NCI-H1092 (cell line): ENCODE measurements at regions not wholly inside any gene's neighbourhood (a gene's known extent, or its start where the extent isn't known, plus 50 kb on each side); places are given as distances from the start of the nearest gene placed in this dataset.
"Not testable (repeated sequence)": the region's sequence is repeated elsewhere in the genome, so short reads cannot be mapped to it uniquely, and the experiment has no call there.

Experiments used
- DNase-seq: peaks from one replicate; lab custom pipeline; 2025; lab: John Stamatoyannopoulos, UW

DNA sequence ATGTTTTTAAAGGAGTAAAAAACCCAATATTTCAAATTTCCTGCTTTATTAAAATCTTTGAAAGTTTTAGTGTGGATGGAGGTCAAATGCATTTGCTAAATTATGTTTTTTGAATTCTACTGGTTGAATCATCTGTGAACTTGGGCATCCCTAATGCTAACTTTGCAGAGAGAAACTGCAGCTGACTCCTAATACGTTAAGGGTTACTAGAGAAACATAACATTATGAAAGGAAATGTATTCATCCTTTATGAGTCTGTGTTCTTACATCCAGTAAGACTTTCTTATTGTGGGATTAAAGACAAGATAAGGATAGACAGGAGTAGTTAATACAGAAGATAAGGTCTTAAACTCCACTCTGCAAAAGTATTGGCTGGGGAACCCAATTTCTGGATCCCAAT, 140.6 kb downstream of the FAM124B start:
- no peak for DNase-seq

DNA sequence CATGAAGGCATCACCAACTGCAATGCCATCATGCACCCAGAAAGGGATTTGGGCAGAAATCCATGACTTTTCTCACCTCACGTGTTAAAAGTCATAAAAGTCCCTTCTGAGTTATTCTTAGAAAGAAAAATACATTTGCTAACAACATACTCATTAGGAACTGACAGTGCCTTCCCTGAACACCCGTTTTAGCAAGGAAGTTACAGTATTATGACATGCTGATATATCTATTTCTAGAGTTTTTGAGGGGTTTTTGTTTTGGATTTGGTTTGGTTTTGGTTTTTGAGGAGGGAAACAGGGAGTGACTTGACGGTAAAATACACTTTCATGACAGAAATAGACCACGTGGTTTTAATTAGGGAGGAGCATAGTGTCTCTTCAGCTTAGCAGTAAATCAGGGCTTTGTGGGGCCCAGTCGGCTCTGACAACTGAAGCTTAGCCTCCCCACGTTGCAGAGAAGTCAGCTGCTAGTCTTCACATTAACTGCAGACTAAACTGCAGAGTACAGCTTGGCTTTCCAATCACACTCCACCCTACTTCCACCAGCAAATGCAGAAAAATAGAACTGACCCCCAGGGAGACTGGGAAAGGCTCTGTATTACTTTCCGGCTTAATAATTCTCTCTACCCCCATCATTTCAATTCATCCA, 141.4 kb downstream of the FAM124B start:
- no peak for DNase-seq

DNA sequence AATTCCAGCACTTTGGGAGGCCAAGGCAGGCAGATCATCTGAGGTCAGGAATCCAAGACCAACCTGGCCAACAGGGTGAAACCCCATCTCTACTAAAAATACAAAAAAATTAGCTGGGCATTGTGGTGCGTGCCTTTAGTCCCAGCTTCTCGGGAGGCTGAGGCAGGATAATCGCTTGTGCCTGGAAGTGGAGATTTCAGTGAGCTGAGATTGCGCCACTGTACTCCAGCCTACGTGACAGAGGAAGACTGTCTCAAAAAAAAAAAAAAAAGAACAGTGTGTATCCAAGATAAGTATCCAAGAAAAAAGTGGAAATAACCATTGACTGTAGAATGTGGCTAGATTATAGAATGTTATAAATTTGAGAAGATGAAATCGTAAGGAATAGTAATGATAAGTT, 142.1 kb downstream of the FAM124B start:
- DNase-seq = no peak

DNA sequence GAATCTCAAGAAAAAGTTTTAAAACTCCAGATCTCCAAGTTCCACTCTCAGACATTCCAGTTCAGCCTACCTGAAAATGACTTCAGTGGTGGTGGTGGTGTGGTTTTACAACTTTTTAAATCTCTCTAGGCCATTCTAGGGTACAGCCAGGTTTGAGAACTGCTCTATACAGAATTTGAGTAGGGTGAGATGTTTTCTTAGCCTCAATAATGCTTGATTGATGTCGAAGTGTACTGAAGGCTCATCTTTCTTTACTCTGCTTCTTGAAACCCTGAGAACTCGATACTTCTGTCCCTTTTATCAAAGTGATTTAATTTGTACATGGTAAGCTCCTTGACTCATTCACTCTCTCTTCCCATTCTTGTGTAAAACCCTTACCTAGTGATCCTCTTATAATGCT, 143.8 kb downstream of the FAM124B start:
- no peak for DNase-seq

DNA sequence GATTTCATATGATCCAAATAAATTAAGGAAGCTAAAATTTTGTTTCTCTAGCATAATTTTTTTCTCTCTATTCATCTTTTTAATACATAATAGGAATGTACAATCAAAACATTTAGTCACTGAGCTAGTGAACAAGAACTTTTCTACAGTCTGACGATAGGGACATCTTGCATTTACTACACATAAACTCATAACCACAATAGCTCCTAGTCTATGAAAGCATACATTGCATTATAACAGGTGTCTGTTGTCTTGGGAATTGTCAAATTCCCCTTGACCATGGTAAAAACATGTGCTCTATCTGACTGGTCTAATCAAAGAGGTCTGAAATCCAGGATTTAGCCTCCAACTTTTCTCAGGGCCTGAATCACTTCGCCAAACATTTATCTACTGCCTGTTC, 144.8 kb downstream of the FAM124B start:
- DNase-seq = no peak

DNA sequence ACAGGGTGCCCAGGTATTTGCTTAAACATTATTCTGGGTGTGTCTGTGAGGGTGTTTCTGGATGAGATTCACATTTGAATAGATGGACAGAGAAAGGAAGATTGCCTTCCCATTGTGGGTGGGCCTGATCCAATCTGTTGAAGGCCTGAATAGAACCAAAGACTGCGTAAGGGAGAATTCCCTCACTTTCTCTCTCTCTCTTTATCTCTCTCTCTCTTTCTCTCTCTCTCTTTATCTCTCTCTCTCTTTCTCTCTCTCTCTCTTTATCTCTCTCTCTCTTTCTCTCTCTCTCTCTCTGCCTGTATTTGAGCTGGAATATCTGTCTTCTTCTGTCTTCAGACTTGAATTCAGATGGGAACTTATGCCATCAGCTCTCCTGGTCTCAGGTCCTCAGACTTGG, 148.4 kb downstream of the FAM124B start:
- no peak for DNase-seq

DNA sequence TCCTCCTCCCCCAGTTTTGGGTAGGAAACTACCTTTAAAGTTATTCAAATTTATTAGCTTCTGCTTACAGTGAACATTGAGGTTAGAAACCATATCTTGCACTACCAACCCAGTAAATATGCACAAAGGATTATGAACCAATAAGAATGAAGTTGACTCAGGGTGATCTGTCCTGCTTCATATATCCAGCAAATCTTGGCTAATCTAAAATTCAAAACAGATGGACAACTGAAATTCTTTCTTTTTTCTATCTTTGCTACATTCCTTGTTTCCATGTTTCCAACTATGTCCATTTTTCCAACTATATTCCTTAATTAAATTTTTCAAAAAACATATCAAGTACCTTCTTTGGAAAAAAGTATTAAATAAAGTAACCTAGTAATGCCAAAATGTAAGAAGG, 149.3 kb downstream of the FAM124B start:
- DNase-seq = no peak

DNA sequence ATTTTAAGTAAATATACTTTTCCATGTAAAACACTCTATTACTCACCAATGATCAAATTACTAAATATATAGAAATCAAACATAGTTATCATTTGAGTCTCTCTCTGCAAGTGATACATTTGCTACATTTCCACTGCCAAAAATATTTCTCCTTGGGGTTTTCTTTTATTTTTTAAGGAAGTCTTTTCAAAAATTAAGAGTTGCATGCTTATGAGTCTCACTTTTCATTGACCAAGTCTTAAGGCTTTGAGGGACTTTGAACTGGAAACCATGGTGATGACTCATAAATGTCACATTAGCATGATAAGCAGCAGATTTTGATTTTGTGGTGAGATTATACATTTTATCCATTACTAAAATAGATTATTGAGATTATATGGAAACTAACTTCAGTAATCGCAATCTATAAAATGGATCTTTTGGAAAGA, 152.9 kb downstream of the FAM124B start:
- DNase-seq = no peak

DNA sequence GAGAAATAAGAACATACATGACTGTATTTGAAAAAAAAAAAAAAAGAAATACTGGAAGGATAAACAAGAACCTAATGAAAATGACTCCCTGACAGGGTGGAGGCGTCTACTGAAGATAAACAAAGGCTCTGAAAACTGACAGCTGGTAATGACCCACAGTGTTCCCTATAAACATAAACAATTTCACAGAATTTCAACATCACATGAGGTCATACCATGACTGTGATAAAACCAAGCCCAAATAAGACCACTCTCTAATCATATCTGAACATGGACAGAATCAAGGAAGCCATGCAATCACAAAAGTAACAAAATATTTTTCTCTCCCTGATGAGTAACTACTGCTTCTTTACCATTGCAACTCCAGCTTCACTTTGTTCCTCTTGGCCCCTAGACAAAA, 159.3 kb downstream of the FAM124B start:
- no peak for DNase-seq

DNA sequence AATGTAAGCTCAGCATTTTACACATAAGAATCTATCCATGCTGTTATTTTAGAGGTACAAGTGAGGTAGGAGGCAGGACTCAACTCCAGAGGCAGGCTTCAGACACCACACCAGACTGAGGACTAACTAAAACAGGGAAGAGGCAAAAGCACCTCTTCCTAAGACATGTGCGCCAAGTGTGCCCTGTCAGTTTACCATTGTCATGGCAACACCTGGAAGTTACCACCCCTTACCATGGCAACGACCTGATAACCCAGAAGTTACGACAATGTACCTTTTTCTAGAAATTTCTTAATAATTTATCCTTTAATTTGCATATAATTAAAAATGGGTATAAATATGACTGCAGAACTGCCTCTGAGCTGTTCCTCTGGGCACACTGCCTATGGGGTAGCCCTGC, 160.1 kb downstream of the FAM124B start:
- DNase-seq = no peak

DNA sequence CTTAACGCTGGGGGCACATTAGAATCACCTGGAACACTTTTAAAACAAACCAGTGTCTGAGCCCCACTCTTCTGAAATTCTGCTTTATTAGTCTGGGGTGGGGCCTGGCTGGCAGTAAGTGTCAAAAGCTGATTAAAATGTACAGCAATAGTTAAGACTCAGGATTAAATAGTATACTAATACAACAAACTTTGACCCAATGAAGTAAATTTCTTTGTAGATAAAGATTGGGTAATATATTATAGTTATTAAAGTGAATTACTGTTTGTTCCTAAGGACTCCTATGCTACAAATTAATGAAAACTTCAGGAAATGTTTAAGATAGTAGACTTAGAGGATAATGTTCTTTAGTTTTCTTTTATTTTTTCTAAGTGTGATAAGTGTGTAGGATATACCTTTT, 160.9 kb downstream of the FAM124B start:
- no peak for DNase-seq

DNA sequence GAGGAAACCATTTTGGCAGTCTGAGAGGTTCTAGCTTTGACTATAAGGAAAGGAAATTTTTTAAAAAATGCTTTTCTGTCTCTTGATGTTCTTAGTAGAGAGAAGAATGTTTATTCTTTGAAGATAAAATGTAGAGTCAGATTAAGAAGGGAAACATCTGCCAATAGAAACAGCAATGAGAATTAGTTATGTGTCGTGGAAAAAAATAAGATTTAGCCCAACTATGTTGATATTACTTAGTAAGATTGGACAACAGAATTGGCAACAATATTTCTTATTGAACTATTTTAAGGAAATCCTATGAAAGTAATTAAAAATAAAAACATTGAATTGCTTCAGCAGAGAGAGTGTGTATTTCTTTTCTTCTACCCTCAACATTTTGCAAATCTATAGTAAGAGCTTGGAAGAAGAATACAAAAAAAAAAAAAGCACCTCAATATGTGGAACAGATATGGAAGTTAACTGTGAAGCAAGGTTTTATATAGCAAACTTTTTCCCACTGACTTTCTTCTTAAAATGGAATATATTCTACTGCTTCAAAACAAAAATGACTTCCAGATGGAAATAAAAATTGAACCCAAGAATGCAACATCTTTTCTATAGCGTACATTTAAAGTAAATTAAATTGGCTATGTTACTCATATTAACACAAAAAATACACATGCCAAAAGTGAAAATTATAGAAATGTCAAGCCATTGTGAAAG, 177.9 kb downstream of the FAM124B start:
- DNase-seq = no peak

DNA sequence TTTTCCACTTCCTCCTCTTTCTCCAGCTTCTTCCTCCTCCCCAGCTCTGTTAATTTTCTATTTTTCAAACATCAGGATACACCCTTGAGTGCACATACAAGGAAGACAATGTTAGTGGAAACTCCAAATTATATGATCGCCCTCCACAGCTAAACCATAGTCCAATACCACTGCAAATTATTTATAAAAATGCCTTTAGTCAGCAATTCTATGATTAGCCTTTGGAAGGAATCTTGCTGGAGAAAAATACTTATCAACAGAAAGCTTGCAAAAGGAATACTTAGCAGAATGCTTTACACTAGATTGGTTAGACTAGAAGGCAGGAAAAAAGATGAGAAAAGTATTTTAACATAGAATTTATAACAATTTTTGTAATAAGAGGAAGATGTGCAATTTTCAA, 178.9 kb downstream of the FAM124B start:
- DNase-seq = no peak

DNA sequence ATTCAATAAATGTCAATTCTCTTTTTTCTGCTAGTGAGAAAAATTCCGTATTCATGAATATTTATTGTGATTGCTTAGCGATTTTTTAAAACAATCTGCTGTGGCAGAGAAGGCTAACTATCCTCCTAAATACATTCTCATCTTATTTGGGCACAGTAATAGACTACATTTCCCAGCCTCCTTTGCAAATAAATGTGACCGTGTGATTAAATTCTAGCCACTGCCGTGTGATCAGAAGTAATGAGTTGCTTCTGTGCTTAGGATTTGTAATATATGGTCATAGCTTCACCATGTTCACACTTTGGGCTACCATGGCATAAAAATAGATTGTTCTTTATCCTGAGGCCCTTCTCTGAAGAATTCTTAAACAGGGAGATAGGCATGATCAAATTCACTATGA, 179.6 kb downstream of the FAM124B start:
- no peak for DNase-seq

DNA sequence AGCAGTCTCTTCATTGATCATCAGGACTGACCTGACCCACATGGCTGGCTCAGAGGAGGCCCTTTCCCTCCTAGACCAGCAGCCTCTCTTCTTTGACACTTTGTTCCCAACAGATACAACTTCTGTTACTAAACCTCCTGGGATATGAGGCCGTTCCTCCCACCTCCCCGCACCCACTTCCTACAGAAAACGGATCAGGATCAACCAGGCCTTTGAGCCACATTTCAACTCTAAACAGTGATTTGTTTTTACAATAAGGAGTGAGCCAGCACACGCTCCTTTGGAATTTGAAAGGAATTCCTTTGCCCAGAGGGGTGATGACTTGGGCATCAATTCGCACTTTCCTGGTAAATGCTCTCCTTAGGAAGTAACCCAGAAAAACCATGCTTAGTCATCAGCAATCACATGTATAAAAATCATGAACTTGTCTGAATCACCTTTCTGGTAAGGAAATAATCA, 180.4 kb downstream of the FAM124B start:
- no peak for DNase-seq

DNA sequence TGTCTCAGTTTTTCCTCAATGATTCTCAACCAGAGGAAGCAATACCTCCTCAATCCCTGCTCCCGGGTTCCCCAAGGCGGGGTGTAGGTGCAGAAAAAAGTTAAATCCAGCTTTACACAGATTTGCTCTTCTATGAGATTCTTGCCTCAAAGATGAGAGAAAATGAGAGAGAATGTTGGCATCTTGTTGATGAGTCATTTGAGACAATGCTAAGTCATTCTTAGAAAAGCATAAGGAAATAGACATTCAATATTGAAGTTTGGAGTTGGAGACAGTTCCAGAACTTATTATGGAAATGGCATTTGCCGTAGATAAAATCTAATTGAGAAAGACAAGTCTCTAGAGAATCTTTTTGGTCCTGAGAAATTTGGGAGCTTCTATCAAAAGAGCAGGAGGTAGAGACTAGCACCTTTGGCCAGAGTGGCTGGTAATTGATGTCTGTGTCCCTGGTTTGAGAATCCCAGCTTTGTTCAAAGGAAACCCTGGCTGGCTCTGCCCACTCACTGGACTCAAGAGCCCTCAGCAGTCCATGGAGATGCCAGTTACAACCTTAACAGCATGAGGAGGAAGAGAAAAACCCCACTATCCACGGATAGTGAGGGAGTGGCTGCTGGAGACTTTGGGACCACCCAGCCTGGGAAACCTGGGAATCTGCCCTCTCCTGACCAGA, 181.2 kb downstream of the FAM124B start:
- DNase-seq = no peak

DNA sequence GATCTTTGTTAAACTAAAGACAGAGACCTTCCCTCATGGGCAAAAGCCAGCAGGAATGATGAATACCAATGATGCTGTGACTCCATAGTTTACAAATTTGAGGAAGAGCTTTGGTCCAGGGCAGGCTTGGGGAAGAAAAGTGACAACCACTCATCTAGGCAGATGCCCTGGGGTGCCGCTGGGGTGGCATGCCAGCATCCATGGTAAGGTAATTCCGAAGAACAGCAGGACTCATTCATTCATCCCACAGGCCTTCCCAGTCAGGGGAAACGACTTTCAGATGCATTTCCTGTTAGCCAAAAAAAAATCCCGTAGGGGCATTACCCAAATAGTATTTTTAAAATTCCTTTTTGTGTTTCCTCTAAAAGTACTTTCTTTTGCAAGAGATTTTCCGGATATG, 180.7 kb upstream of the SERPINE2 start:
- DNase-seq = no peak

DNA sequence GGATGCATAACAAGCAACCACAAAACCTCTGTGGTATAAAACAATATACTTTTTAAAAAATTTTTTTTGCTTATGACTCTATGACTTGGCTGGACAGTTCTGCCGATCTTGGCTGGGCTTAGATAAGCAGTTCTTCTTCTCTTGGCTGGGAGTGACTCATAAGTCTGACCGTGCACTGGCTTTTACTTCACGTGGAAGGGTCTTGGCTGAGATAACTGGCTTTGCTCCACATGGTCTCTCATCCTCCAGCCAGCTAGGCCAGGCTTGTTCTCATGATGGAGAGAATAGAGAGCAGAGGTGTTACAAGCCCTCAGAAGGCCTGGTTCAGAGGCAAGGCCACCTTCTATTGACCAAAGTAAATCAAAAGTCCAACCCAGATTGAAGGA, 178.9 kb upstream of the SERPINE2 start:
- no peak for DNase-seq

DNA sequence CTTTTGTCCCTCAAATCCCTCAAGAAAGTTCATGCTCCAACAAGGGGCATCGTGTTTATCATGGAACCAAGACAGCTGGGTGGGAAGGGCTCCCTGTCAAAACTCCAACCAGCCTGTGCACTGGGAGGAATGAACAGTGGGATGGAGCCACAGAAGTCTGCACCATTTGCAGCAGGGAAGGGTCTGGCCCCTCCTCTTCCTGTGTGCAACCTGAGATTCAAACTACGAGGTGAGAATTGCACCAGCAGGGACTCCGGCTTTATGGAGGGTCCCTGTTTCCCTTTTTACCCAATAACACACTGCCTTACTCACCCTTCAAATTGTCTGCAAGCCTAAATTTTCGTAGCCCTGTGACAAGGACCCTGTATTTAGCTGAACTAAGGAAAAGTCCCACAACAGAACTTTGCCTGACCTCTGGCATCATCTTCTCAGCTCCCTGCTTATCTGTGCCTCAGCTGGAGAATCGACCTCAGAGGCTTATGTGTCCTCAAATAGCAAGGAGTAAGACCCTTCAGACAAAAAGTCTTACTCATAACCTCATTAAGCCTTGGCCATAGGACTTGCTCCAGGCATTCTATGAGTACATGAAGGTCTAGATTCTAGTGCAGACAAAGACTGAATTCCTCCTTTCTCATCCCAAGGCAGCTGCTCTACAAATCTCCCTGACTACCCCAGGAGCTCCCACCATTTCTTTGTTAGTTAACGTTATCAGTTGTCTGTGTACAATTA, 178.3 kb upstream of the SERPINE2 start:
- DNase-seq = no peak

DNA sequence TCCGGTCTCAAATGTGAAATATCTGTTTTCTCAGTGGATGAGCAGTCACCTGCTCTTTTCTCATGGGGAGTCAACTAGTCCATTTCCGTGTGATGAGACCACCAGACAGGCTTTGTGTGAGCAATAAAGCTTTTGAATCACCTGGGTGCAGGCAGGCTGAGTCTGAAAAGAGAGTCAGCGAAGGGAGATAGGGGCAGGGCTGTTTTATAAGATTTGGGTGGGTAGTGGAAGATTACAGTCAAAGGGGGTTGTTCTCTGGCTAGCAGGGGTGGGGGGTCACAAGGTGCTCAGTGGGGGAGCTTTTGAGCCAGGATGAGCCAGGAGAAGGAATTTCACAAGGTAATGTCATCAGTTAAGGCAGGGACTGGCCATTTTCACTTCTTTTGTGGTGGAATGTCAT, 176.5 kb upstream of the SERPINE2 start:
- not testable (repeated sequence) for DNase-seq

DNA sequence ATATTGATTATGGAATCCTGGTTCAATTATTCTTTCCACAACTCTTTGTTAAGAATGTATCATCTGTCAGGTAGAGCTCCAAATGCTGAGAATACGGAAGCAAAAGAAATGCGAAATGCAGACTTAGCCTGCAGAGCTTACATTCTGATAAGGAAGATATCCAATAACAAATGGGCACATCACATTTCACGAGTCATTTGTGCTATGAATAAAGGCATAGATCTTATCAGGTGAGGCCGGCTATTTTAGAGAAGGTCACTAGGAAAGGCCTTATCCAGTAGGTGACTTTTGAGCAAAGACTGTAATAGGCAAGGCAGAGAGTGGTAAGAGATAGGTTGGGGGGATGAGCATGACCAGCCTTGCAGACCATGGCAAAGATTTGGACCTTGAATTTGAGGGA, 174.3 kb upstream of the SERPINE2 start:
- DNase-seq = no peak

DNA sequence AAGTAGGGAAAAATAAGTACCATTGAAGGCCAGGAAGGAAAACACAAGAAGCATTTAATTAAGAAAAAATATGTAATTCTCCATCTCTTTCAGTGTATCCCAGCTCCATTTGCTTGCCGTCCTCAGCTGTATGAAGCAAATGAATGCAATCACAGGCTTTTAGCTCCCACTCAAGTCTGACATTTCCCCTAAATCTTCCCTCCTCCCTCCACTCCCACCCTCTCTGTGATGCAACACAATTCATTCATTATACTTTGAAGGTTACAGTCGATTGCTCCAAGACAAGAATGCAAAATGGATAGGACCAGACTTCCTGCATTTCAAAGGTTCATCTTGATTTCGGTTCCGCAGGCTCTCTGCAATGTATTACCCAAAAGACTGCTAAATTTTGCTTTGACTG, 172.7 kb upstream of the SERPINE2 start:
- no peak for DNase-seq

DNA sequence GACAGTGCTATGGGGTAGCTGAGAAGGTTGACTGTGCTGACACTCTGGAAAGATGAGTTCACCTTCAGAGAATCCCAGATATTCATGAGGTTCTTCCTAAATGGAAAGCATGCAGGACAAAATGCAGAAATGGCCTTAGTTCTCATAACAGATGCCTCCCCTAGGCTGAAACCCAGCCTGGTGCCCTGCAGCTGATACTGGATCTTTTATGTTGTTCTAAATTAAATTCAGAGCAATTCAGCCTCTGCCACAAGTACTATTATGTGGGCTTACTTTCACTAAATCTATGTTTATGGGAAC, 172.0 kb upstream of the SERPINE2 start:
- no peak for DNase-seq
